A549 (cell line): ENCODE measurements at regions not wholly inside any gene's neighbourhood (a gene's known extent, or its start where the extent isn't known, plus 50 kb on each side); places are given as distances from the start of the nearest gene placed in this dataset.

Experiments used
- BCL3 ChIP-seq: fragments of >200 bp; sonication (Bioruptor Twin); formaldehyde crosslinking; IDR thresholded peaks from 3 replicates; pipeline ENCODE4 v1.6.1; 2016
- CHD2 ChIP-seq: fragments of 150-350 bp; IDR thresholded peaks from 2 replicates; pipeline ENCODE4 v1.6.1; 2014; ENCODE audit warnings: low read length; ENCODE audit not compliant: partially characterized antibody
- CTCF ChIP-seq: fragments of >200 bp; sonication (Bioruptor Twin); formaldehyde crosslinking; IDR thresholded peaks from 3 replicates; pipeline ENCODE4 v1.5.1; 2016
- HMGXB4 ChIP-seq: fragments of 250-450 bp; sonication (Bioruptor Pico); IDR thresholded peaks from 2 replicates; pipeline ENCODE4 v1.5.0; 2021; ENCODE audit warnings: mild to moderate bottlenecking, moderate library complexity, borderline replicate concordance
- JUN ChIP-seq, 2 experiments: fragments of >200 bp; sonication (Bioruptor Twin); formaldehyde crosslinking; IDR thresholded peaks; 2 replicates in 1 of 2; 3 replicates in 1 of 2; pipeline ENCODE4 v1.6.1; 2016 to 2017
- JUNB ChIP-seq: fragments of >200 bp; sonication (Bioruptor Twin); formaldehyde crosslinking; IDR thresholded peaks from 2 replicates; pipeline ENCODE4 v1.6.1; 2016
- KDM1A ChIP-seq: fragments of 200-600 bp; sonication (generic); IDR thresholded peaks from 2 replicates; pipeline ENCODE4 v1.6.1; 2016; ENCODE audit warnings: low read depth, mild to moderate bottlenecking
- MAX ChIP-seq: IDR thresholded peaks from 2 replicates; pipeline ENCODE4 v1.6.1; 2012
- MYC ChIP-seq: IDR thresholded peaks from 2 replicates; pipeline ENCODE4 v1.6.1; 2012; ENCODE audit warnings: mild to moderate bottlenecking, inconsistent platforms, low read length, improper control_type of control experiment, borderline replicate concordance
- POLR2AphosphoS2 ChIP-seq: conservative IDR thresholded peaks from 2 replicates; pipeline ENCODE4 v1.6.1; 2012; ENCODE audit warnings: low read length, improper control_type of control experiment, inconsistent platforms
- RAD21 ChIP-seq, 2 experiments: fragments of >200 bp in 1 of 2; sonication (Bioruptor Twin) in 1 of 2; formaldehyde crosslinking in 1 of 2; IDR thresholded peaks in 1 of 2; conservative IDR thresholded peaks in 1 of 2; 2 replicates in 1 of 2; 3 replicates in 1 of 2; pipeline ENCODE4 v1.6.1; 2012 to 2018; ENCODE audit warnings: inconsistent platforms in 1 of 2
- REST ChIP-seq: fragments of 200-600 bp; sonication (generic); IDR thresholded peaks from 2 replicates; pipeline ENCODE4 v1.6.1; 2016; ENCODE audit warnings: antibody characterized with exemption, mild to moderate bottlenecking, moderate library complexity
- RFX5 ChIP-seq: fragments of 450-650 bp; IDR thresholded peaks from 2 replicates; pipeline ENCODE4 v1.7.1; 2014; ENCODE audit warnings: antibody characterized with exemption, mild to moderate bottlenecking, moderate library complexity
- SMC3 ChIP-seq: fragments of >200 bp; sonication (Bioruptor Twin); formaldehyde crosslinking; IDR thresholded peaks from 3 replicates; pipeline ENCODE4 v1.6.1; 2018; ENCODE audit warnings: inconsistent platforms

- TF ChIP-seq CTCF: no peak
- TF ChIP-seq HMGXB4 (CRISPR knock-in tag): no peak
- TF ChIP-seq MYC: no peak
- TF ChIP-seq POLR2AphosphoS2: no peak
- TF ChIP-seq MAX: no peak
- TF ChIP-seq KDM1A: no peak
- TF ChIP-seq CHD2: no peak
- TF ChIP-seq REST: no peak
- TF ChIP-seq BCL3: no peak
- TF ChIP-seq RAD21 (conservative IDR thresholded peaks at IDR 0.05 in 1 of 2, IDR thresholded peaks at IDR 0.05 in 1 of 2): no peak
- no peak for TF ChIP-seq JUN (IDR thresholded peaks at IDR 0.05)
- no peak for TF ChIP-seq RFX5
- no peak for TF ChIP-seq JUNB
- TF ChIP-seq SMC3: no peak
Observed at GRCh38 chr21:31596055-31596454, 63.4 kb upstream of the SOD1 start.
